GM19238 (cell line): ENCODE measurements at regions not wholly inside any gene's neighbourhood (a gene's known extent, or its start where the extent isn't known, plus 50 kb on each side); places are given as distances from the start of the nearest gene placed in this dataset.
"Not testable (repeated sequence)": the region's sequence is repeated elsewhere in the genome, so short reads cannot be mapped to it uniquely, and the experiment has no call there.

Source experiments
- DNase-seq: peaks from one replicate; pipeline ENCODE4 v3.0.0; 2011; ENCODE audit warnings: low spot score; ENCODE audit not compliant: insufficient read length

DNA sequence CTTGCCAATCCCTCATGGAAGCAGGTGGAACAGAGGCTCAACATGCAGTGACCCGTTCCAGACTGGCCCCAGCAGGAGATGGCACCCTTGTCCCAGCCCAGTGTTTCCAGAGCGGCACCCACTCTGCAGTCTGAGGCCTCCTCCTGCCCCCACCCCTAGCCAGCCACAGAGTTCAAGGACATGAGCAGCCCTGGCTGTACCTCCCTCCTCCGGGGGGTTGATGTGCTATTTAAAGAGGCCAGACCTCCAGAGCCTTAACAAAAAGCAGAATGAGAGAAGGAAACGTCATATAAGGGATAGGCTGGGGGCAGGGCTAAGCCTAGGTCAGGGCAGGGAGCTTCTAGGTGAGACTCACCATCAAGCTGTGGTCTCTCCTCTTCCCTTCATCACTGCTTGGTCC lies 115.7 kb upstream of the NANOS1 start:
- no peak for DNase-seq

DNA sequence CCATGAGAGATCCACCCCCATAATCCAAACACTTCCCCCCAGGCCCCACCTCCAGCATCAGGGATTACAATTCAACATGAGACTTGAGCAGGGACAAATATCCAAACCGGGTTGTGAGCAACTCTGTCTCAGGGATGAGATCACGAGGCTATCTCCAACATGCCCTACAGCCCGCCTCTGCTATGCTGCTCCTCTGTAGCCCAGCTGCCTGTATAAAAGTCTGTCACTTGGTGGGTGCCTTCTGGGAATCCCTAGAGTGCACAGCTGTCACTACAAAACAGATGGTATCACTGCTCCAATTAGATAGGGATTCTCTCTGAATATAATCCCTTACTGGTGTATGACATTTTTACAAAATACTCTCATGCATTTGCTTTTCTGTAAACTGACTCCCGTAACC lies 114.9 kb upstream of the NANOS1 start:
- no peak for DNase-seq

DNA sequence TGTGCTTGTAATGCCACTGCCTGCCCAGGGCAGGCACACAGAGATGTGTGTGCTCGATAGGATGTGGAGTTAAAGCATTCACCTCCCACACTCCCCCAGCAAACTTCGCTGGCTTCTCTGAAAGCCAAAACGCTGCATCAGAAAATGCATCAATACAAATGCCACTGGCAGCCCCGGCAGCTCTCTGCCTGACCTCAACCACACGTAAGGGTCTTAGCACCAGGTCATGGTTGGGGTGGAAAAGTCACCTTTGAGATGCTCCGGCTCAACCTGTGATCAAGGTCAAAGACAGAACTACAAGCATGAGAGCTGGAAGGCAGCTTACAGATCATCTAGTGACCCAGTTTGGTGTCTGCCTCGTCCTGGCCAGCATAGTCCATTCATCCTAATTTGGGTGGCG lies 114.4 kb upstream of the NANOS1 start:
- DNase-seq, result no peak

DNA sequence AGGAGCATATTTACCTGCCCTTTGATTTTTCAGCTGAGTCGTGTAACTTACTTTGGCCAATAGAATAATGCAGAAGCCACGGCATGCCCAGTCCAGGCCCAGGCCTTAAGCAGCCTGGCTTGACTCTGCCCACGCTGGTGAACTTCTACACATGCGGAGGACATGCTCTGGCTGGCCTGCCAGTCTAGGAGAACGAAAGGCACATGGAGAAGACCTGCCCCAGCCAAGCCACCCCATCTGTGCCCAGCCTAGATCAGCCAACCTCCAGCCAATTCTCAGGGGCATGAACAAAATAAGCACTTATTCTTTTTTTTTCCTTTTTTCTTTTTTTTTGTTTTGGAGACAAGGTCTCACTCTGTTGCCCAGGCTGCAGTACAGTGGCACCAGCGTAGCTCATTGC lies 112.7 kb upstream of the NANOS1 start:
- no peak for DNase-seq

DNA sequence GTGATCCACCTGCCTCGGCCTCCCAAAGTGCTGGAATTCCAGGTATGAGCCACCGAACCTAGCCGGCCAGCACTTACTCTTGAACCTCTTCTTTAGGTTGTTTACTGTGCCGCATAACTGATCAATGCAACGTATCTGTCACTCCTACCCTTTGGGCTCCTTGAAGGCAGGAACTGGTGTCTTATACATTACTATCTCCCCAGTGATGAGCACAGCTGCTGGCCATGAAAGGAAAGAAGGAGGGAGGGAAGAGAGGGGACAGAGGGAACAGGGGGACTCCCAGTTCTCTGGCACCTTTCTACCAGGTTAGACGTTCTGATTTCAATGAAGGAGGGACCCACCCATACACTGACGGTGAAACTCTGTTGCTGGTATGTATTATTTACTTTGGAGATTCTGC lies 111.8 kb upstream of the NANOS1 start:
- DNase-seq, result no peak

DNA sequence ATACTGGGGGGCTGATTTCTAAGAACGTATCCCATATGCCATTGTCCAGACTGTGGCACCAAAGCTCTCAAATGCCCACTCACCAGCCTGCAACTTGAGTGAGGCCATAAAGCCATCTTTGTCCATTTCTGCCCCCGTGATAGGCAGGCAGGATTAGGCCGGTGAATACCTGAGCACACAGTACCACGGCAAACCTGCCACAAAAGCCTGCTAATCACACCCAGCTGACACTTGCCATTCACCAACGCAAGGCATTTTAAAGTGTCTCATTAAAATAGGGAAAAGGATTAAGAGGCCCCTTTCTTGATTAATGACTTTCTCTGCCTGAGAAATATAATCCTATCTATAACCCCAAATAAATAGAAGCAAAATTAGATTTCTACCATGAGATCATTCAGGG lies 111.4 kb upstream of the NANOS1 start:
- no peak for DNase-seq

DNA sequence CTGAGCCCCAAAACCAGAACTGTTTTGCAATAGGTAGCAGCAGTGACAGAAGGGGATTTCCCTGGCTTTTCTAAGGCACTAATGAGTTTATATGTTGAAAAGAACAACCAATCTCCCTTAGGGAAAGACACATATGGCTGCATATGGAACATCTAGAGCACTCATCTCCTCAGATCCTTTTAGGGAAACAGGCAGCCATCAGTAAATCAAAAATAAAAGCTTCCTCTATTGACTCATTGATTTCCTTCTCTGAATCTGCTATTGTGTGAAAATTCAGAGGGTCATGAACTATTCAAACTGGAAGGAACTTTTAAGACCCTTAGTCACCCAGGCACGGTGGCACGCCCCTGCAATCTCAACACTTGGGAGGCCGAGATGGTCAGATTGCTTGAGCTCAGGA lies 110.9 kb upstream of the NANOS1 start:
- no peak for DNase-seq

DNA sequence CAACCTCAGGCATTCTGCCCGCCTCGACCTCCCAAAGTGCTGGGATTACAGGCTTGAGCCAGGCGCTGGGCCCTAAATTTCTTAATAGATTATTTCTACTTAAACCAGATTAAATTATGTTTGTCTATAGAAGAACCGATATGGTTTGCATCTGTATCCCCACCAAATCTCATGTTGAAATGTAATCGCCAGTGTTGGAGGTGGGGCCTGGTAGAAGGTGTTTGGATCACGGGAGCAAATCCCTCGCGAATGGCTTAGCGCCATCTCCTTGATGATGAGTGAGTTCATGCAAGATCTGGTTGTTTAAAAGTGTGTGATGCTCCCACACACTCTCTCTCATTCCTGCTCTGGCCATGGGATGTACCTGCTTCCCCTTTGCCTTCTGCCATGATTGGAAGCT lies 109.3 kb upstream of the NANOS1 start:
- no peak for DNase-seq

DNA sequence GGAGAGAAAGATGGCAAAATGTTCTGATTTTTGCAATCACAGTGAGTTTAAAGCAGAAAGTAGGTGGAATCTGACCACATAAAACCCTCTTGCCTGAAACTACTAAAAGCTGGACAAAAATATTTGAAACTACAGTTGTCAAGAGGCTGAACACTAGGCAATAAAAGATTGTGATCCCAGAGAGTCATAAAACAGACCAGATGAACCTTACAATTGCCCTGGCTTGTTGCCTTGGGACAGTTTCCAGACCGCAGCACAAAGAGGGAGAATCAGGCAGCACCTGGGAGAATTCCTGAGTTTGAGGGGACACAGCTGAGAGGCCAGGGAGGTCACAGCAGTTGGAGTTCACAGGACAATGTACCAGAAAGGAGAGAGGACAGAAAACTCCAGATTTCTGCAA lies 107.3 kb upstream of the NANOS1 start:
- no peak for DNase-seq

DNA sequence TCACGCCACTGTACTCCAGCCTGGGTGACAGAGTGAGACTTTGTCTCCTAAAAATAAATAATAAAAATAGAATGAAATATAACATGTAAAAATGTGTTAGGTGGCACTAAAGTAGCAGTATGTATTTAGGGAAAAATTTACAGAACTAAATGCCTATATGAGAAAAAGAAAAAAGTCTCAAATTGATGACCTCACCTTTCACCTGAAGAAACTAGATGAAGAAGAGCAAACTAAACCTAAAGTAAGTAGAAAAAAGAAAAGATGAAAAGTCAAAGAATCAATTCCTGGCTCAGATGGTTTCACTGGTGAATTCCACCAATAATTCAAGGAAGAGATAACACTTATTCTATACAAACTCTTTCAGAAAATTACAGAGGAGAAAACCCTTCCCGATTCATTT lies 106.5 kb upstream of the NANOS1 start:
- no peak for DNase-seq

DNA sequence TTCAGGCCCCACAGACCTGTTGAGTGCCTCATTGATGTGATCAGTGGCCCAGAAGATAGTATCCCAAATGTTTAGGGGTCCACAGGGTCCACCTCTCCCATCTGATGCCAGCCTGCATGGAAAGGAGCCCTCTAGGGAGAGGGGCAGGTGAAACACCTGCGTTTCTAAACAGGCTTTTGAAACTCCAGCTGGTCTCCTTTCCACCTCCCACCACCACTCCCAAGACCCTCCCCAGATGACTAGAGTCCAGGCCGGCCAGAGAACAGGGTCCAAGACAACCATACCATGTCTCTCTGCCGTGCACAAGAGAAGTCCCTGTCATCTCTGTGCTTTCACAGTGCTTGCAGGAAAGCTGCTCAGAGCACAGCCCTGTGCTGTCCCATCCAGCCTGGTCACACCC lies 105.0 kb upstream of the NANOS1 start:
- DNase-seq, result no peak

DNA sequence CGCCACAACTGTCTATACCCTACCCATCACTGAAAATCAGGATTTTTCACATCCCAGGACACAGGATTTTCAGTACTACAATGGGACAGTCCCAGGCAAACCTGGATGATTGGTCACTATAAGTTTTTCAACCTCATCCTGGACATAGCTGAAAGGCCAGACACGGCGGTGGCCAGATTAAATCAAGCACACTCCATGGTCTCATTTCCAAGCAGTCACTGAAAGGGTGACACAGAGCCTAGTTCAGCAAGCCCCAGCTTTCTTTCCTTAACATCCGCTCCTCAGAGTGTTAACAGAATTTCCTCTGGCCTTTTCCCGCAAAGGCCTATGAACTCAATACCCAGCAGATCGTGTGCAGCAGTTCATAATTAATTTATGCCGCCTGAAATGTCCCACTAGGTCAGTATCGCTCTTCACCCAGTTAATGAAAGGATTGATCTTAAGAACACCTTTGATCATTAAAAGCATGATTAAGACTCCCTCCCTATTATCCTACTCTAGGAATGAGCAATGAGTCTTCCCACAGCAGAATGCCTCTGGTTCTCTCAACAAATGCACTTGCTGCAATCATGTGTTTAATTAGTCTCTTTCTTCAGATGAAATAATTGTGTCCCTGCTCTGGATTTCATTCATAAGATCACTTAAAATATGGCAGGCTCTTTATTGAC lies 104.0 kb upstream of the NANOS1 start:
- no peak for DNase-seq

DNA sequence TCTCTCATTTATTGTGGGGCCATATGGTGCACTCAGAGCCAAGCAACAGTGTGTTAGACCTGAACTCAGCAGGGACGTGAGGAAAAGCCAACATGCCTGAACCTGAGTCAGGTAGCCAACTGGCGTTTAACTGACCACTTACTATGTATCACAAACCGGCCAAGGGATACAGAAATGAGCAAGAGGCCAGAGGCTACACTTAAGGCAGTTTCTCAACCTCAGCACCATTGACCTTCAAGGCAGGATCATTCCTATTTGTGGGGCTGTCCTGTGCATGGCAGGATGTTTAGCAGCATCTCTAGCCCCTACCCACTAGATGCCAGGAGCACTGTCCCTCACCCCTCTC lies 103.5 kb upstream of the NANOS1 start:
- no peak for DNase-seq

DNA sequence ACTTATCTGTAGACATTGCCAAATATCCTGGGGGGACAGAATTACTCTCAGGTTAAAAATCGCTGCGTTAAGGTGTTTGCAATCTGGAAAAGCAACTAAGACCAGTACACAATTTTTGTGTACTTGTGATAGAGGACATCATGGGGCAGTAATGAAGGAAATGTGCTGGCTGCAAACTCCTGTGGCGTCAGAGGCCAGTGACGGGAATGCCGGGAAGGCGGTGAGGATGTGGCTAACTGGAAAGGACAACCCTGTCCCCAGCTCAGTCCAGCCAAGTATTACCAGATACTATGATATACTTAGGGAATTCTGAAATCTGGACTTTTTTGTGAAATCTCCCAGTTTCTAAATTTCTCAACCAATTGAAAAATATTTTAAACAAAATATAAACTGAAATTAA lies 103.1 kb upstream of the NANOS1 start:
- no peak for DNase-seq

DNA sequence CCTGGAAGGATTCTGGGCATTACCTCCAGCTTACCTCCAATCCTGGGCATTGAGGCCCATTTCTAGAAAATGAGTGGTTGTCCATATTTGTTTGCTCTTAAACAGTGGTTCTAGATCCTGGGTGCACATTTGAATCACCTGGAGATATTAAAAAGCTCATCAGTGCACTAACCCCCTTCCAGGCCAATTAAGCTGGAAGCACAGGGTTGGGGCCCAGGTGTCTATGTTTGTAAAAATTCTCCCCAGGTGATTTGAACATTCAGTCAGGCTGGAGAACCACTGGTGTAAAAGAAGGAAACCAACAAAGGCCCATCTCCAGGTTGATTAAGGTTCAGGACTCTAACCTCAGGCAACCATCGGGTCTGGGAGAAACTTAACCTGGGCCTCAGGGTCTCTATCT lies 102.6 kb upstream of the NANOS1 start:
- DNase-seq, result no peak

DNA sequence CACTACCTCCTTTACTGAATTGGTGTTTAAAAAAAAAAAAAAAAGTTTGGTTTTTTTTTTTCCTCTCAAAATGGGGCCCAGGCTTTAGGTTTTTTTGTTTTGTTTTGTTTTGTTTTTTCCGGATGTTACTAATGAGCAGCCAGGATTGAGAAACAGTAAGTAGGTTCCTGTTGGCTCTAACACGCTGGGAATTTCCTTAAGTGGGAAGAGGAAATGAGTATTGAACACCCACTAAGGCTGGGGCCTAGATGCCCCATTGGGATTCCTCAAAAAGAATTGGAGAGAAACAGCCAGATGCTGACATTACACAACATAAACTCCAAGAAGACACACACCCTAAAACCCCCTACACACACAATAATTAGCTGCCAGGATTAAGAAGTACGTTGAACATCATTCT lies 102.2 kb upstream of the NANOS1 start:
- DNase-seq, result no peak

DNA sequence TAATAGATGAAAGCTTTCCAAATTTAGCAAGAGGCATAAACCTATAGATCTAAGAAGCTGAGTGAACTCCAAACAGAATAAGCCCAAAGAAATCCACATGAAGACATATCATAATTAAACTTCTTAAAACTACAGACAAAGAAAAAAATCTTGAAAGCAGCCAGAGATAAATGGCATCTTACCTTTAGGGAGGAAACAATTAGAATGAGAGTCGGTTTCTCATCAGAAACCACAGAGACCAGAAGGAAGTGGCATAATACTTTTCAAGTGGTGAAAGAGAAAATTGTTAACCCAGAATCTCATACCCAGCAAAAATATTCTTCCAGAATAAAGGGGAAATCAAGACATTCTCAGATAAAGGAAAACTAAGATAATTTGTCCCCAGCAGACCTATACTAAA lies 98.9 kb upstream of the NANOS1 start:
- no peak for DNase-seq

DNA sequence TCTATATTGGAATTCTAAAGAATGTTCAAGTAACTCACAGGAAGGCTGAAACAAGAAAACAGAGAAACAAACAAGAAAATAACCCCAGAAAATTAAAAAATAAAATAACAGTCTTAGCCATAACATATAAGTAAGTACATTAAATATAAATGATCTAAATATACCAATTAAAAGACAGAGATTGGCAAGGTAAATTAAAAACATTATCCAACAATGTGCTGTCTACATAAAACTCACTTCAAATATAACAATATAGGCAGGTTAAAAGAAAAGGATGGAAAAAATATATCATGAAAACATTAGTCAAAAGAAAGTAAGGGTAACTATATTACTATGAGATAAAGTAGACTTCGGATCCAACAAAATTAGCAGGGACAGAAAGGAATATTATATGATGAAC lies 98.1 kb upstream of the NANOS1 start:
- DNase-seq, result no peak

DNA sequence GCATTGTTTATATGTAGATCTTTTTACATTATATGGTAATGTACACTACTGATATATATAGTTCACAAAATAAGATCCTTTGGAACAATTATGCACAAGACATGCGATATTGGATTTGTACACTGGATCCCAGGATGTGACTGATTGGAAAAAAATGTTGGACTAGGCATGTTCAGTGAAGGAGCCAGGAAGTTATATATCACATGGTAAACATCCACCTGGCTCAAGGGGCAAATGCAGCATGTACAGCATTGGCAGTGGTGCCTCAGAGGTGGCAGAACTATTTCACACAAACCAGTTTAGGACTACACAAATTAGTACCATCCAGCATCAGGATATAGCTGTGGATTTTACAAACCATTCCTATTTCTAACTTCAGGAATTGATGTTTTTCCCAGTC lies 97.4 kb upstream of the NANOS1 start:
- not testable (repeated sequence) for DNase-seq

DNA sequence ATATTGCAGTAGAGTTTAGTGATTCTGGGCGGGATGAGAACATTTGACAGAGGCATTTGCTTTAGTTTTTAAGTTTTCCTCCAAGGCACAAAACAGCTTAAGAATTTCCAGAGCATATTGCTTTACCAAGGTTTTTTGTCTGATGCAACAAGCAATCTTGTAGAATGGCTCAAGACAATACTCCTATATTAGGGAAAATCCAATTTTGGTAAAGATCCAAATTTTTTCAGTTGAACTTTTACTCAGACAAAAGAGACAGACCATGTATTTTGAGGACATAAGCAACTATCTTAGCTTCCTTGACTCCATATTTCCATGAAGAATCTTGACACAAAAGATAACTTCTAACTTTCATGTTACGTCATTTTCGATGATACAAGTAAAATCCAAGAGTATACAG lies 92.3 kb upstream of the NANOS1 start:
- no peak for DNase-seq

DNA sequence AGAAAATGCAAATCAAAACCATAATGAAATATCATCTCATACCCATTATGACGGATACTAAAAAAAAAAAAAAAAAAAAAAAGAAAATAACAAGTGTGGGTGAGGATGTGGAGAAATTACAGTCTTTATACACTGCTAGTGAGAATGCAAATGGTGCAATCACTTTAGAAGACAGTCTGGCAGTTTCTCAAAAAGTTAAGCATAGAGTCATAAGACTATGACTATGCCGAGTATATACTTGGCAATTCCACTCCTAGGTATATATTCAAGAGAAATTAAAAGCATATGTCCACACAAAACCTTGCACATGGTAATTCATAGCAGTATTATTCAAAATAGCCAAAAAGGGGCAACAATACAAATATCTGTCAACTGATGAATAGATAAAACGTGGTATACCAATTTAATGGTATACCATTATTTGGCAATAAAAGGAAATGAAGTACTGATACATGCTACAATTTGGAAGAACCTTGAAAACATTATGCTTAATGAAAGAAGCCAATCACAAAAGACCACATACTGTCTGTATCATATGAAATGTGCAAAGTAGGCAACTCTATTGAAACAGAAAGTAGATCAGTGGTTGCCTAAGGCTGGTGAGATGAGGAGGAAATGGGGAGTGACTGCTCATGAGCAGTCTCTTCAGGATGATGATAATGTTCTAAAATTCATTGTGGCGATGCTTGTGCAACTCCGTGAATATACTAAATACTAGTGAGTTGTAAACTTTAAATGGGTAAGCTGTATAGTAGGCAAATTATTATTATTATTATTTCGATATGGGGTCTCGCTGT lies 90.1 kb upstream of the NANOS1 start:
- no peak for DNase-seq

DNA sequence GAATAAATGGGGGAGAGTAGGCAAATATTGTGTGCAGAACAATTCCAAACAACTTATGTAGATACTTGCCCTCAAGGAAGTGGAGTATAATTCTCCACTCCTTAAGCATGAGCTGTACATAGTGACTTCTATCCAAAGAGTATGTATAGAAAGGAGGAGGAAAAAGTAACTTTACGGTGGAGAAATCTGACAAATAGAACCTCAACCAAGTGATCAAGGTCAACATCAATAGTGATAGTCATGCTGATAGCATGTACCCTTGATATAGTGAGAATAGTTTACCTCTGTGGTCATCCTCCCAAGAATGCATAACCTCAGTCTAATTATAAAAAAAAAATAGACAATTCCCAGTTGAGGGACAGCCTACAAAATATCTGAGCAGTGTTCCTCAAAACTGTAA lies 89.1 kb upstream of the NANOS1 start:
- no peak for DNase-seq

DNA sequence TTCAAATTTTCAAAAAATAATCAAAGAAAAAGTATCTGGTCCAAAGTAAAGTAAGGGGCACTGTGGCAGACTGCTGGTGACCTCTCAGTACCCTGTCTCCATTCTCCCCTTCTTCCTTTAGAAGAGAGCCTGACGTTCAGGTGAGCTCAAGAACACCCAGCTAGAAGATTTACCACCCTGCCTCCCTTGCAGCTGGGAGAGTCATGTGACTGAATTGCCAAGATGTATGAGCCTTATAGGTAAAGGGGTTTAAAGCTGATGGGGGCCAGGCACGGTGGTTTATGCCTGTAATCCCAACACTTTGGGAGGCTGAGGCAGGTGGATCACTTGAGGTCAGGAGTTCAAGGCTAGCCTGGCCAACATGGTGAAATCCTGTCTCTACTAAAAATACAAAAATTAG lies 86.3 kb upstream of the NANOS1 start:
- DNase-seq, result no peak
